Skeletal muscle satellite cell (primary cell): ENCODE measurements at regions not wholly inside any gene's neighbourhood (a gene's known extent, or its start where the extent isn't known, plus 50 kb on each side); places are given as distances from the start of the nearest gene placed in this dataset.

Source experiments
- H3K27me3 ChIP-seq: 2 replicates; pipeline ENCODE4 v1.7.0; 2013; ENCODE audit warnings: low read length; ENCODE audit not compliant: control insufficient read depth, insufficient read depth
- H3K36me3 ChIP-seq: 2 replicates; pipeline ENCODE4 v1.7.0; 2013; ENCODE audit warnings: mild to moderate bottlenecking, control low read depth, low read length; ENCODE audit not compliant: insufficient read depth
- H3K4me1 ChIP-seq: 2 replicates; pipeline ENCODE4 v1.7.0; 2013; ENCODE audit warnings: low read length; ENCODE audit not compliant: control insufficient read depth, insufficient read depth
- H3K4me2 ChIP-seq: 2 replicates; pipeline ENCODE4 v1.7.0; 2013; ENCODE audit warnings: mild to moderate bottlenecking, low read length
- H3K4me3 ChIP-seq: 2 replicates; pipeline ENCODE4 v1.7.0; 2013; ENCODE audit warnings: low read length
- H3K9ac ChIP-seq: 2 replicates; pipeline ENCODE4 v1.7.0; 2013; ENCODE audit warnings: mild to moderate bottlenecking, low read depth, low read length, moderate library complexity
- H3K9me3 ChIP-seq: replicated peaks from 2 replicates; pipeline ENCODE4 v1.7.0; 2013; ENCODE audit warnings: mild to moderate bottlenecking, control low read depth, low read length

DNA sequence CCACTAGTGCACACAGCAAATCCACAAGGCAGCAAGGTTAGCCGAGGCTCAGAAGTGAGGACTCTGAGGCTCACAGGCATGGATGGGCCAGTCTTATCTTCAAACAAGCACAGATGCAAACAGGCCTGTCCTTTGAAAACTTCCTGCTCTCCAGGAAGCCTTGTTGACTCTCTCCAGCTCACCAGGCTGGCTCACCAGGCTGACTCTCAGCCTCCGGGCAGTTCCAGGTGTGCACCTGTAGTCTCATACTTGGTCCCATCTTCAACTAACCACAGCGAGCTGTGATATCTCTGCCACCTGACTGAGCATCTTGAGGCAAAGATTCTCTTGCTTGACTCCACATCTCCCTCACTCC, 173.9 kb upstream of the ZMIZ1 start:
- H3K9me3 ChIP-seq: no peaks in the 10 kb centered on the region
- H3K36me3 ChIP-seq: no peaks in the 10 kb centered on the region
- no peak overlapping the region for H3K4me2 ChIP-seq
- no peak overlapping the region for H3K9ac ChIP-seq
- H3K27me3 ChIP-seq: peaks cover 84% of the 10 kb centered on the region
- H3K4me1 ChIP-seq: no peaks in the 10 kb centered on the region
- H3K4me3 ChIP-seq: no peak overlapping the region

DNA sequence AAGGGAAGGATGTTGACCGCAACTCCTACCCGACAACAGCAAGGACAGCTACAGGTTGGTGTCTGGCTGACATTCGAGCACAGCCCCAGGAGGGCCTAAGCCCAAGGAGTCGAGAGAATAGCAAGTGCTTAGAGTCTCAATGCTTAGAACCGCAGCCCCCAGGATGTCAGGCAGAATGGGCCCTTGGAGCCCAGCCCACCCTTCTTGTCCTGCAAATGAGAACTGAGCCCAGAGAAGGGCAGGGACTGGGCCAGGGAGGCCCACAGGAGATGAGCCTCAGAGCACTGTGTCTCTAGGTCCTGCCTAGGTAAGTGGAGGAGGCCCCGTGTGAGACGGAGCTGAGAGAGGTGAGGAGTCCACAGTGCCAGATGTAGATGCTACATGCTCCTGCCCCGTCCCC, 173.3 kb upstream of the ZMIZ1 start:
- Histone ChIP-seq H3K4me1 (no peaks in the 10 kb centered on the region), H3K4me2 (no peak overlapping the region), H3K9me3 (no peaks in the 10 kb centered on the region), H3K9ac (no peak overlapping the region), H3K27me3 (peaks cover 77% of the 10 kb centered on the region), H3K36me3 (no peaks in the 10 kb centered on the region), H3K4me3 (no peak overlapping the region)

DNA sequence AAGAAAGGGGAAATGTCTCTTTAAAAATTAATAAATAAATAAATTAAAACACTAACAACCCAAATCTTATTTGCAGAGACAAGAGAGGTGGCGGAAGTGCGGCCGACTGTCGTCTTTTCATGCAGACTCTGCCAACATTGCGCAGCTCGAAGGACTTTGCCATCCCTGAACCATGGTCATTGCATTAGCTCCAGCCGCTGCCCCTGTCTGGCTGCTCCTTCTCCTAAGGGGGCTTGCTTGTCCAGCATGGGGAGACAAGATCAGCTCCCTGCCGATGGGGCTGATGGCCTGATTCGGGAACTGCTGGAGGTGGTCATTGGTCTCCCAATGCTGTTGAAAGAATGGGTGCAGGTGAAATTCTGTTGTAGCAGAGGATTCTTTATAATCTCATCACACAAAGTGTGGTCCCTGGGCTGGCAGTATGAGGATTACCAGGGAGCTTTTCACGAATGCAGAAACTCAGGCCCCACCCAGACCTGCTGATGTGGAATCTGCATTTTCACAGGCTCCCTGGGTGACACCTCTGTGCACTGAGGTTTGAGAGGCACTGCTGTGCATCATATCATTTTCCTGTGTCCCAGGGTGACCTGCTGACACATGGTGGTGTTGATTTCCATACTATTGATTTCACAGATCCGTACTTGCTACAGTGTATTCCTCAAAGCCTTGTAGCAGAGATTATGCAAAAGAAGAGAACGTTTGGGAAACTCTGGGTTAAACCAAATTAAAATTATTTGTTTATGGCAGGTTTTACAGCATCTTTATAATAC, 172.4 kb upstream of the ZMIZ1 start:
- Histone ChIP-seq H3K9ac (no peak overlapping the region), H3K36me3 (no peaks in the 10 kb centered on the region), H3K4me2 (no peak overlapping the region), H3K9me3 (no peaks in the 10 kb centered on the region), H3K4me3 (no peak overlapping the region), H3K4me1 (no peaks in the 10 kb centered on the region), H3K27me3 (peaks cover 76% of the 10 kb centered on the region)

DNA sequence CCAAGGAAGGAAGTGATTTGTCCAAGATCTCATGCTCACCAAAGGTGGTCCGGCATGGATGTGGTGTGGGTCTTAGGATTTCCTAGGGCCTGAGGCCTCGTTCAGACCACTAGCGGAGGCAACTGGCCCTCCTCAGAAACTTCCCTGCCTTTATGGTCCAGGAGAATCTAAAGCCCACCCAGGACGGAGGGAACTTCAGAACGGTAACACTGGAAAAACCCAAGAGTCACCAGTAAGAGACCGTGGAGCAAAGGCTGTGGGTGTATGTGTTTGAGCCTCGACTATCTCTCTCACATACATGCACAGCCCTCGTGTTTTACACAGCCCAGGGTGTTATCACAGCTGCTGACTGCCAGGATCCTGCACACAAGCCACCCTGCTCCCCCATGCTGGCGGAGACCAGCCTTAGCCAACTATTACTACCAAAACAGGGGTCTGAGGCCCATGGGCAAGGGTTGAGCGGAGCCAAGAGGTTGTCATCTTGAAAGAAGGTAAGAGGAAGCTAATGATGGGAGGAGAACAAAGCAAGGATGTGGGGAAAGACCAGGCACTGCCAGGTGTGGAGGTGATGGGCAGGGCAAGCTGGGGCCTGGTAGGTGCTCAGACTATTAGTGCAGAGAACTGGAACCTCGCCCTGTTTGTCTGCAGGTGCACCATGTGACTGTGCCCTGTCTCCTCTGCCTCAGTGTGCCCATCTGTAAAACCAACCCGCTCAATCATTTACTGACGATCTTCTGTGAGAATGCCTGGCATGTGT, 170.2 kb upstream of the ZMIZ1 start:
- H3K4me1 ChIP-seq: no peaks in the 10 kb centered on the region
- no peak overlapping the region for H3K4me3 ChIP-seq
- H3K36me3 ChIP-seq: no peaks in the 10 kb centered on the region
- H3K27me3 ChIP-seq: peaks cover 70% of the 10 kb centered on the region
- H3K9me3 ChIP-seq: no peaks in the 10 kb centered on the region
- no peak overlapping the region for H3K4me2 ChIP-seq
- H3K9ac ChIP-seq: no peak overlapping the region

DNA sequence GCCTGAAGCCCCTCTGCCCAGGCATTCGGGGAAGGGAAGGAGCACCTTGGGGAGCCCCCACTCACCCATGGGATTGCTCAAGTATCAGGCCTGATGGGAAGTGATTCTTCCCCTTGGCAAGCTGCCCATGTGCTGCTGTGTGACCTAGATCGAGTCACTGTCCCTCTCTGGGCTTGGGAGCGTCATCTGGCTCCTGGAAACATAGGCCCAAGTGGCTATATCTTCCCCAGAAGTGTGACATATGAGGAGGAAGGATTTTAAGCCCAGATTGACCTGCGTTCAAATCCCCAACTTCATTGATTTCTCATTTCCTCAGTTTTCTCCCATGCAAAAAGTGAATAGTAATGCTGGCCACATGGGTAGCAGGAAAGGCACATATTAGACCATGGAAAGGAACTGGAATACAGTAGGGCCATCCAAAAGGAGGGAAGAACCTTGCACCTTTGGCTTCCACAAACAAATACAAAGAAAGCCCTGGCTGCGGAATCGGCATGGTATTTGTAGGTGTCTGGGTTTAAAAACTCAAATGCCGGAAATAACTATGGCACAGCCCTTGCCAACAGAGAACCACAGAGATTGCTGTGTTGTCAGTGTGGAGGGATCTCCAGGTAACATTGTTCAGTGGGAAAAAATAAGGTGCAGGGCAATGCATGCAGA, 169.5 kb upstream of the ZMIZ1 start:
- Histone ChIP-seq H3K9ac (no peak overlapping the region), H3K9me3 (no peaks in the 10 kb centered on the region), H3K4me3 (no peak overlapping the region), H3K4me2 (no peak overlapping the region), H3K27me3 (peaks cover 69% of the 10 kb centered on the region), H3K36me3 (no peaks in the 10 kb centered on the region), H3K4me1 (no peaks in the 10 kb centered on the region)

DNA sequence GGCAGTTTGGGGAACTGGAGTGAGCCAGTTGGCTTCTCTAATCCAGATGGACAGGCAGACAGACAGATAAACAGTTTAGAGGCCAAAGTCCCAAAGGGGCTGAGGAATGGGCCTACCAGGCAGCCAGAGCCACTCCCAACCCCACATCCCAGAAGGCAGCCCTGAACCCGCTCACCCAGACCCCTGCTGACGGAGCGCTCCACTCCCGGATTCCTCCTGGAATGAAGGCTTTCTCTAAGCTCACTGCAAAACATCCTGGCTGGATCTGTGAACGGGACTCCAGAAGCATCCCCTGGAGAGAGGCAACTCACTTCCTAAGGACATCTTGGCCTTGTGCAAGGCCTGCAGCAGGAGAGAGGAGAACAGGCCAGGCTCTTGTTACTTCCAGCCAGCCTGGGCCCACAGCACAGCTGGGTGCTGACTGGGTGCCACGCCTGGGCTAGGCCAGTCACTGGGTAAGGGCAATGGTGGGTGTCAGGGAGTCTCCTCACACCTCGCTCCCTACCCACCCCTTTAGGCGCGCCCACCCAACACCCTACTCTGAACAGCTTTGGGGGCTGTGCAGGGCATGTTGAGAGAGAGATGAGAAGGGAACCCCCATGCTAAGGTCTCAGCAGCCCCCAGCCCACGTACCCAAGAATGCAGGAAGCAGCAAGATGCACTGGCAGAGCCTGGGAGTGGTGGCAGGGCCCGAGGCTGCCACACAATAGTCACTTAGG, 168.6 kb upstream of the ZMIZ1 start:
- H3K4me3 ChIP-seq: no peak overlapping the region
- peaks cover 60% of the 10 kb centered on the region for H3K27me3 ChIP-seq
- no peak overlapping the region for H3K4me2 ChIP-seq
- no peaks in the 10 kb centered on the region for H3K9me3 ChIP-seq
- H3K9ac ChIP-seq: no peak overlapping the region
- no peaks in the 10 kb centered on the region for H3K4me1 ChIP-seq
- no peaks in the 10 kb centered on the region for H3K36me3 ChIP-seq

DNA sequence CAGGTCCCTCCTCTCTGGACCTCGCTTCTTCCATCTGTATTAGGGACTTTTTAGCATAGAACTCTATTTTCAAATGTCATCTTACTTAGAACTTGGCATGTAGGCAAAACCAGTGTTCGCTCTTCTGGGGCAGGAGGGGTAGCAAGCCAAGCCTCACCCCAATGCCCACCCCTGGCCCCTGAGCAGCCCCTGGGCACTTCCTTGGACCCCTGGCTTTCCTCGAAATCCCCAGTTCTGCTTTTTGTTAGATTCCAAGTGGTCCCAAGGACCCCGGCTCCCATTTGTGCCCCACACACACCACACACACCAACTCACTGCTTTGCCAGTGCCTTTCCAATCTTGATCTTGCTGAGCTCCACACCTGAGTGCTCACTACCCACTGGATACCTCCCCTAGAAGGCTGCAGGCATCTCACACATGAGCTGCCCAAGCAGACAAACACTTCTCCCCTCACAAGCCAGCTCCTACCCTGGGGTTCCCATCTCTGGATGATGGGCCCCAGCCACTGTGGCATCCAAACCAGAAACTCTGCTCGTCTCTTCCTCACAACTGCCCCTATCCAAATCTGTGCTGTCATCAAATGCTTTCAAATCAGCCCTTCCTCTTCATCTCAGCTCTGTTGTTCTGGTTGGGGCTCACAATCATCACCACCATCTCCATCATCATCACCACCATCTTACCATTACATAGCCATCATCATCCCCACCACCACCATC, 167.9 kb upstream of the ZMIZ1 start:
- Histone ChIP-seq H3K4me1 (no peaks in the 10 kb centered on the region), H3K9me3 (no peaks in the 10 kb centered on the region), H3K36me3 (no peaks in the 10 kb centered on the region), H3K4me2 (no peak overlapping the region), H3K4me3 (no peak overlapping the region), H3K9ac (no peak overlapping the region), H3K27me3 (peaks cover 62% of the 10 kb centered on the region)

DNA sequence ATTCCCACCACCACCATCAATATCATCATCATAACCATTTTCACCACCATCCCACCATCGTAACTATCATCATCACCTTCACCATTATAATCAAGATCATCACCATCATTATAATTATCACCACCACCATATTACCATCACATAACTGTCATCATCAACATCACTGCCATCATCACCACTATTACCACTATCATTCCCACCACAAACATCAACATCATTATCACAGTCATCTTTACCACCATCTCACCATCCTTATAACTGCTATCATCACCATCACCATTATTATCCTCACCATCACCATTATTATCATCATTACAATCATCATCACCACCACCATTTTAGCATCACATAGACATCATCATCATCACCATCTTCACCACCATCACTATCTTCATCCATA, 167.1 kb upstream of the ZMIZ1 start:
- Histone ChIP-seq H3K9ac (no peak overlapping the region), H3K4me2 (no peak overlapping the region), H3K27me3 (peaks cover 63% of the 10 kb centered on the region), H3K4me3 (no peak overlapping the region), H3K4me1 (no peaks in the 10 kb centered on the region), H3K36me3 (no peaks in the 10 kb centered on the region), H3K9me3 (no peaks in the 10 kb centered on the region)

DNA sequence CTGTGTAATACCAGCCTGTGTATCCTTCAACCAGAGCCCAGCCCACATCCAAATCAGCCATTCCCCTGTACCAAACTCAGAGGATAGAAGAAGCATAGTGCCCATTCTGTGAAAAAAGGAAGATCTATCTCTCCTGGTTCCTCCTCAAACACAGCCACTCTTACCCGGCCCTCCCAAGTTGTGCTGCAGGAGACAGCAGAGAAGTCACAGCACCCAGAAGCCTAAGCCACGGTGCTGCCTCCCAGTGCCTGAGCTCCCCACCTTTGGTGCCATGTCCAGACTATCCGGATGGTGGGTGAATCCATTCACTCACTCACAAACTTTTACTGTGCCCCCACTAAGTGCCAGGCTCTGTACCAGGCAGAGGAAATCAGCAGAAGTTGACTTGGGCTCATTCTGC, 166.0 kb upstream of the ZMIZ1 start:
- H3K4me1 ChIP-seq: no peaks in the 10 kb centered on the region
- no peaks in the 10 kb centered on the region for H3K36me3 ChIP-seq
- H3K4me2 ChIP-seq: no peak overlapping the region
- H3K27me3 ChIP-seq: peaks cover 61% of the 10 kb centered on the region
- no peak overlapping the region for H3K4me3 ChIP-seq
- H3K9ac ChIP-seq: no peak overlapping the region
- H3K9me3 ChIP-seq: no peaks in the 10 kb centered on the region

DNA sequence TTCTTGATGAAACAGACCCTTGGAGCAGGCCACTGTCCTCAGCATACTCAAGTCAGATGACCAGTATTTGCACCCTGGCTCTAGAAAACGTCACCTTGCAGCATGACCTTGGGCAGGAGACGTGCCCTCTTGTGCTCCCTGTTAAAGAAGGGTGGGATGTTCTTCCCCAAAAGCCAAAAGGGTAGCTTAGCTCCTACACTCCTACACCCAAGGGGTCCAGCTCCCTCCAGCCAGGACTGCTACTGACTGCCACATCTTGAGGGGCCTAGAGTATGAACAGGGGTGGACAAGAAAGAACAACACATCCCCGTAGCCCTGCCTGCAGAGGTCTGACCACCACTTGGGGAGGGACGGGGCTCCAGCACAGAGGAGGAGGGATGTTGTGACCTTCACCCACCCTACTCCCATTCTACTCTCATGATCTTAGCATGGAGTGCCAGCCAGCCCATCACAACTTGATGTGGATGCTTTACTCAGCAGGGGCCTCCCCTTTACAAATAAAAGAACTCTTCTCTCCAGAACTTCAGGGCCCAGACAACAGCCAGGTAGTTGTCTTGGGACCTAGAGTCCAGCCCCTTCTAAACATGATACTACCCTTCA, 165.3 kb upstream of the ZMIZ1 start:
- H3K4me1 ChIP-seq: no peaks in the 10 kb centered on the region
- H3K4me3 ChIP-seq: no peak overlapping the region
- H3K36me3 ChIP-seq: no peaks in the 10 kb centered on the region
- peaks cover 62% of the 10 kb centered on the region for H3K27me3 ChIP-seq
- H3K4me2 ChIP-seq: no peak overlapping the region
- H3K9ac ChIP-seq: no peak overlapping the region
- no peaks in the 10 kb centered on the region for H3K9me3 ChIP-seq
